ENCODE measurements at regions not wholly inside any gene's neighbourhood (a gene's known extent, or its start where the extent isn't known, plus 50 kb on each side); places are given as distances from the start of the nearest gene placed in this dataset.

DNA sequence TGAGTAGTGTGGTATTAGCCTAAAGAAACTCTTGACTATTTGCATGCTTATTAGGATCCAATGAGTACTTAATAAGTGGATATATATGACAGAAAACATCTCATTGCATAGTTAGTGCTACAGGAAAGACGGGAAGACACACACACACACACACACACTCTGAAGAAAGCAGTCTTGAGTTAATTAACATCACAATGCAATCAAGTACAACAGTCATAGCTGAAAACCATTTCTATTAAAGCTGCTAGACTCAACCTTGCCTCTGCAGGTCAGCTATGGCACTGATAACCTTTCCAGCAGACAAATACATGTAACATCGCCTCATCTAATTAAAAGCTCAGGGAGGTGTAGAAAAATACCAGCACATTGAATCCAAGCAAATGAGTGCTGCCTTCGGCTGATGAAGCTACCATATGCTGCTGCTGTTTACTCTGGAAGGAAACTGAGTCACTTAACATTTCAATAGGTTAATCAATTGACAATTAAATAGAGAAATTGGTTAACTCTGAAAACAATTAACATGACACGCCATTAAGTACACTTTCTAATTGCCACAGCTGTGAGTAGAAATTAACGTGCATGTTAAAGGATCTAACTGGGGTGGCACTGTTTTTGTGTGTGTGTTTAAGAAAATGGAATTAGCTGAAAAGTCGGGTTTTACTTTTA, 93.2 kb upstream of the OTX2 start:
- WGBS, 3 donors, result 60 to 71% (median 67%) methylated on average over 6 of the region's 6 CpGs
- FAIRE-seq (no peak), DNase-seq (no peak)
- H3K27me3 ChIP-seq (ENCODE audit: control insufficient read depth in 3 of 3, insufficient read depth in 3 of 3, low read length in 3 of 3), result peaks cover 0 to 3% (median 0%) of the 10 kb centered on the region in 3 donors
- H3K9me3 ChIP-seq (ENCODE audit: control insufficient read depth in 2 of 2, insufficient read depth in 1 of 2, low read depth in 1 of 2, low read length in 1 of 2), result no peaks in the 10 kb centered on the region
- no peaks in the 10 kb centered on the region for H3K4me1 ChIP-seq (ENCODE audit: control insufficient read depth in 3 of 3, insufficient read depth in 2 of 3, low read depth in 1 of 3, low read length in 2 of 3)
- no peaks in the 10 kb centered on the region for H3K36me3 ChIP-seq (ENCODE audit: control insufficient read depth in 3 of 3, insufficient read depth in 2 of 3, low read depth in 1 of 3, low read length in 3 of 3)
- no peak overlapping the region for H3K4me3 ChIP-seq (ENCODE audit: low read depth in 1 of 3, low read length in 3 of 3)
- no peak overlapping the region for H3K27ac ChIP-seq (ENCODE audit: low read depth in 1 of 3, low read length in 2 of 3)

GRCh38 chr14:56902385-56902784, 92.1 kb upstream of the OTX2 start:
- no peak overlapping the region for H3K4me3 ChIP-seq (ENCODE audit: low read depth in 1 of 3, low read length in 3 of 3)
- H3K9me3 ChIP-seq (ENCODE audit: control insufficient read depth in 2 of 2, insufficient read depth in 1 of 2, low read depth in 1 of 2, low read length in 1 of 2), result no peaks in the 10 kb centered on the region
- no peaks in the 10 kb centered on the region for H3K36me3 ChIP-seq (ENCODE audit: control insufficient read depth in 3 of 3, insufficient read depth in 2 of 3, low read depth in 1 of 3, low read length in 3 of 3)
- WGBS, 3 donors, result 80 to 86% (median 85%) methylated on average over 6 of the region's 6 CpGs
- H3K27ac ChIP-seq (ENCODE audit: low read depth in 1 of 3, low read length in 2 of 3), result no peak overlapping the region
- FAIRE-seq (no peak), DNase-seq (no peak)
- H3K4me1 ChIP-seq (ENCODE audit: control insufficient read depth in 3 of 3, insufficient read depth in 2 of 3, low read depth in 1 of 3, low read length in 2 of 3), result no peaks in the 10 kb centered on the region
- H3K27me3 ChIP-seq (ENCODE audit: control insufficient read depth in 3 of 3, insufficient read depth in 3 of 3, low read length in 3 of 3), result peaks cover 0 to 3% (median 0%) of the 10 kb centered on the region in 3 donors

DNA sequence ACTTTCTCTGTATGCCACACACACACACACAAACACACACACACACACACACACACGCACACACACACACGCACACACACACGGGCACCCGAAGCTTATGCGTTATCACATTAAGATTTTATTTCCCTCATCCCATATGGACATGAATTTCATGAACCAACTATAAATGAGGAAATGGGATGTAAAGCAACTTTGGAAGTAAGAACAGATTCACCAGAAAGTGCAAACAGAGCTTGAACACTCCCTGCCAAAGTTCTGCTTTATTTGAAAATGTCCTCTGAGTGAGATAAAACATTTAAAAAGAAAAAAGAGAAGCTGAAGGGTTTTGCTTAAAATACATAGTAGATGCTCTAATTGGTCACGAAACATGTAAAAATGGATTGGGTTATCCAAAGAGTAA, 90.4 kb upstream of the OTX2 start:
- Histone ChIP-seq H3K9me3 (ENCODE audit: control insufficient read depth in 2 of 2, insufficient read depth in 1 of 2, low read depth in 1 of 2, low read length in 1 of 2) (no peaks in the 10 kb centered on the region), H3K27me3 (ENCODE audit: control insufficient read depth in 3 of 3, insufficient read depth in 3 of 3, low read length in 3 of 3) (peaks cover 0 to 3% (median 0%) of the 10 kb centered on the region in 3 donors), H3K36me3 (ENCODE audit: control insufficient read depth in 3 of 3, insufficient read depth in 2 of 3, low read depth in 1 of 3, low read length in 3 of 3) (no peaks in the 10 kb centered on the region), H3K4me1 (ENCODE audit: control insufficient read depth in 3 of 3, insufficient read depth in 2 of 3, low read depth in 1 of 3, low read length in 2 of 3) (no peaks in the 10 kb centered on the region), H3K4me3 (ENCODE audit: low read depth in 1 of 3, low read length in 3 of 3) (no peak overlapping the region), H3K27ac (ENCODE audit: low read depth in 1 of 3, low read length in 2 of 3) (no peak overlapping the region)
- DNase-seq, result no peak
- FAIRE-seq, result no peak
- 62 to 79% (median 73%) methylated on average over 6 of the region's 6 CpGs for WGBS, 3 donors

DNA sequence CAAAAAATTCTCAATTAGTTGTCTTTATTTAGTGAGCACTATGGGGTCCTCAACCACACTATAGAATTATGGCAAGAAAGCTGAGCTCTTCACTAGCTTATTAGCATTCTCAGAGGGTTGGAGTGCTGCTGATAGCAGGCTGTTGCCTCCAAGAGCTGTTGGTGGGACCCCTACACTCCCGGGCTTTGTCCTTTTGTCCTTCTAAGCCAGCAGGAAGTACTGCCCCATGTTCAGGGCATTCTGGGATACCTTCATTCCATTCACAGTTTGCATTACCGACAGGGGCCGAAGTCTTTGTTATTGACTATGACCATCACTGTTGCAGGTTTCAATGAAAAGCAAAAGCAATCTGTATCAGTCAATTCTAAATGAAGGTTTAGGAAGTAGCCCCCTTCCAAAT, 89.5 kb upstream of the OTX2 start:
- no peaks in the 10 kb centered on the region for H3K36me3 ChIP-seq (ENCODE audit: control insufficient read depth in 3 of 3, insufficient read depth in 2 of 3, low read depth in 1 of 3, low read length in 3 of 3)
- WGBS, 3 donors, result 55 to 85% (median 68%) methylated on average over 3 of the region's 3 CpGs
- no peak overlapping the region for H3K4me3 ChIP-seq (ENCODE audit: low read depth in 1 of 3, low read length in 3 of 3)
- H3K9me3 ChIP-seq (ENCODE audit: control insufficient read depth in 2 of 2, insufficient read depth in 1 of 2, low read depth in 1 of 2, low read length in 1 of 2), result no peaks in the 10 kb centered on the region
- H3K4me1 ChIP-seq (ENCODE audit: control insufficient read depth in 3 of 3, insufficient read depth in 2 of 3, low read depth in 1 of 3, low read length in 2 of 3), result no peaks in the 10 kb centered on the region
- peaks cover 0 to 3% (median 0%) of the 10 kb centered on the region in 3 donors for H3K27me3 ChIP-seq (ENCODE audit: control insufficient read depth in 3 of 3, insufficient read depth in 3 of 3, low read length in 3 of 3)
- H3K27ac ChIP-seq (ENCODE audit: low read depth in 1 of 3, low read length in 2 of 3), result no peak overlapping the region
- FAIRE-seq, result no peak
- DNase-seq, result no peak

DNA sequence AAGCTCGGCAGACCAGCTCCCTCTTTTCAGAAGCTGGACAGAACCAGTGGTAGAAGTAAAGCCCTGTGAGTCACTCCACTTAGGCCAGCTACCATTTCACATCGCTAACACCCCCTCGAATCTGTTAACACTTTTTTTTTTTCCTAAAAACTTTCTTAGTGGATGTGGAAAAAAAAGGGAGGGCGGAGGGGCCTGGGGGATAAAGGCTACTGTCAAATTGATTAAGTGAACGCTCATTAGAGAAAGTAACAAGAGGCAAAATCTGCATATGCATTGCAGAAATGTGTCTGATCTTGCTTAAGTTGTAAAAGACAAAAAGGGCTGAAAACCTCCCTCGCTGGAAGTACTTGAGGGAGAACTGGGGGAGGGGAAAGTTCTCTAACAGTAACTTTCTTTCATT, 86.6 kb upstream of the OTX2 start:
- Histone ChIP-seq H3K36me3 (ENCODE audit: control insufficient read depth in 3 of 3, insufficient read depth in 2 of 3, low read depth in 1 of 3, low read length in 3 of 3) (no peaks in the 10 kb centered on the region), H3K9me3 (ENCODE audit: control insufficient read depth in 2 of 2, insufficient read depth in 1 of 2, low read depth in 1 of 2, low read length in 1 of 2) (no peaks in the 10 kb centered on the region), H3K27ac (ENCODE audit: low read depth in 1 of 3, low read length in 2 of 3) (no peak overlapping the region), H3K4me3 (ENCODE audit: low read depth in 1 of 3, low read length in 3 of 3) (no peak overlapping the region), H3K27me3 (ENCODE audit: control insufficient read depth in 3 of 3, insufficient read depth in 3 of 3, low read length in 3 of 3) (no peaks in the 10 kb centered on the region), H3K4me1 (ENCODE audit: control insufficient read depth in 3 of 3, insufficient read depth in 2 of 3, low read depth in 1 of 3, low read length in 2 of 3) (no peaks in the 10 kb centered on the region)
- no peak for FAIRE-seq
- WGBS, 3 donors, result 37 to 67% (median 59%) methylated on average over 6 of the region's 6 CpGs
- DNase-seq, result no peak

DNA sequence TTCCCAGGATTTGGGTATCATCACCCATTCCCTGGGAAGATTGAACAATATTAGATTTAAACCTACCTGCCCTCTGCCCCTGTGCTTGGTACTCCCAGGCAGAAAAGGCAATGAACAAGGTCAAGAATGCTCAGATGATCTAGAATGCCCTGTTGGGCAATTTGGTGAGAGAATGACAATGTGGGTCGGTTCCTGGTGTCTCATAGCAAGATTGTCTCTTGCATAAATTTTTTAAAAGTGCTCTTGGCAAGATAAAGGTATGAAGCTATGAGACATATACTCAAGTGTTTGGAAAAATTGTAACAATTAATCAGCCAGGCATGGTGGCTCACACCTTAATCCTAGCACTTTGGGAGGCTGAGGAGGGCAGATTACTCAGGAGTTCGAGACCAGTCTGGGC, 86.0 kb upstream of the OTX2 start:
- no peak for FAIRE-seq
- no peaks in the 10 kb centered on the region for H3K4me1 ChIP-seq (ENCODE audit: control insufficient read depth in 3 of 3, insufficient read depth in 2 of 3, low read depth in 1 of 3, low read length in 2 of 3)
- H3K9me3 ChIP-seq (ENCODE audit: control insufficient read depth in 2 of 2, insufficient read depth in 1 of 2, low read depth in 1 of 2, low read length in 1 of 2), result no peaks in the 10 kb centered on the region
- WGBS, 3 donors, result 85 to 89% (median 87%) methylated on average over 2 of the region's 2 CpGs
- DNase-seq, result no peak
- H3K4me3 ChIP-seq (ENCODE audit: low read depth in 1 of 3, low read length in 3 of 3), result no peak overlapping the region
- H3K27ac ChIP-seq (ENCODE audit: low read depth in 1 of 3, low read length in 2 of 3), result no peak overlapping the region
- no peaks in the 10 kb centered on the region for H3K27me3 ChIP-seq (ENCODE audit: control insufficient read depth in 3 of 3, insufficient read depth in 3 of 3, low read length in 3 of 3)
- no peaks in the 10 kb centered on the region for H3K36me3 ChIP-seq (ENCODE audit: control insufficient read depth in 3 of 3, insufficient read depth in 2 of 3, low read depth in 1 of 3, low read length in 3 of 3)

GRCh38 chr14:56895154-56895553, 84.9 kb upstream of the OTX2 start:
- DNase-seq (no peak), FAIRE-seq (no peak)
- WGBS, 3 donors, result 60 to 81% (median 72%) methylated on average over 5 of the region's 5 CpGs
- no peaks in the 10 kb centered on the region for H3K4me1 ChIP-seq (ENCODE audit: control insufficient read depth in 3 of 3, insufficient read depth in 2 of 3, low read depth in 1 of 3, low read length in 2 of 3)
- H3K36me3 ChIP-seq (ENCODE audit: control insufficient read depth in 3 of 3, insufficient read depth in 2 of 3, low read depth in 1 of 3, low read length in 3 of 3), result no peaks in the 10 kb centered on the region
- H3K27me3 ChIP-seq (ENCODE audit: control insufficient read depth in 3 of 3, insufficient read depth in 3 of 3, low read length in 3 of 3), result no peaks in the 10 kb centered on the region
- no peak overlapping the region for H3K4me3 ChIP-seq (ENCODE audit: low read depth in 1 of 3, low read length in 3 of 3)
- H3K9me3 ChIP-seq (ENCODE audit: control insufficient read depth in 2 of 2, insufficient read depth in 1 of 2, low read depth in 1 of 2, low read length in 1 of 2), result no peaks in the 10 kb centered on the region
- H3K27ac ChIP-seq (ENCODE audit: low read depth in 1 of 3, low read length in 2 of 3), result no peak overlapping the region

DNA sequence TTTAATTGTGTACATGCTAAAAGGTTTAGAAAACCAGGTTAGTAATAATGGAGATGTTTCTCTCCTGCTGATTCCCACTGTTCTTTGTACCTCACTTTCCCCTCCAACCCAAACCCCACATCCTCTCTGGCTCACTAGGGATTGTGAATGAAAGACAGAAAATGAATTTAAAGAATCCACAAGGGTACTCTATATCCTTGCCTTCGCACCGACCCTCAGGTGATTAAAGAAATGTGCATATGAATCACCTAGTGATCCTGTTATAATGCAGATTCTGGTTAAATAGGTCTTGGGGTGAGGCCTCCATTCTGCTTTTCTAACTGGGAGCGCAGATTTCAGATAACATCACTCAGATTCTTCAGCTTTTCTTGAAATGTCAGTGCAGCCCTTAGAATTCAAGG, 84.3 kb upstream of the OTX2 start:
- Histone ChIP-seq H3K4me3 (ENCODE audit: low read depth in 1 of 3, low read length in 3 of 3) (no peak overlapping the region), H3K27ac (ENCODE audit: low read depth in 1 of 3, low read length in 2 of 3) (no peak overlapping the region), H3K27me3 (ENCODE audit: control insufficient read depth in 3 of 3, insufficient read depth in 3 of 3, low read length in 3 of 3) (no peaks in the 10 kb centered on the region), H3K4me1 (ENCODE audit: control insufficient read depth in 3 of 3, insufficient read depth in 2 of 3, low read depth in 1 of 3, low read length in 2 of 3) (no peaks in the 10 kb centered on the region), H3K36me3 (ENCODE audit: control insufficient read depth in 3 of 3, insufficient read depth in 2 of 3, low read depth in 1 of 3, low read length in 3 of 3) (no peaks in the 10 kb centered on the region), H3K9me3 (ENCODE audit: control insufficient read depth in 2 of 2, insufficient read depth in 1 of 2, low read depth in 1 of 2, low read length in 1 of 2) (no peaks in the 10 kb centered on the region)
- no peak for FAIRE-seq
- WGBS, 3 donors, result 74 to 85% (median 77%) methylated on average over 3 of the region's 3 CpGs
- no peak for DNase-seq

GRCh38 chr14:56892959-56893358, 82.7 kb upstream of the OTX2 start:
- Histone ChIP-seq H3K4me3 (ENCODE audit: low read depth in 1 of 3, low read length in 3 of 3) (no peak overlapping the region), H3K9me3 (ENCODE audit: control insufficient read depth in 2 of 2, insufficient read depth in 1 of 2, low read depth in 1 of 2, low read length in 1 of 2) (no peaks in the 10 kb centered on the region), H3K27me3 (ENCODE audit: control insufficient read depth in 3 of 3, insufficient read depth in 3 of 3, low read length in 3 of 3) (no peaks in the 10 kb centered on the region), H3K27ac (ENCODE audit: low read depth in 1 of 3, low read length in 2 of 3) (no peak overlapping the region), H3K36me3 (ENCODE audit: control insufficient read depth in 3 of 3, insufficient read depth in 2 of 3, low read depth in 1 of 3, low read length in 3 of 3) (no peaks in the 10 kb centered on the region), H3K4me1 (ENCODE audit: control insufficient read depth in 3 of 3, insufficient read depth in 2 of 3, low read depth in 1 of 3, low read length in 2 of 3) (no peaks in the 10 kb centered on the region)
- 2 to 37% (median 20%) methylated on average over 5 of the region's 5 CpGs for WGBS, 3 donors
- FAIRE-seq, result no peak
- peak; percentile 5 to 7 for DNase-seq
